Glomerular visceral epithelial cell (primary cell): ENCODE measurements at regions not wholly inside any gene's neighbourhood (a gene's known extent, or its start where the extent isn't known, plus 50 kb on each side); places are given as distances from the start of the nearest gene placed in this dataset.
"Not testable (repeated sequence)": the region's sequence is repeated elsewhere in the genome, so short reads cannot be mapped to it uniquely, and the experiment has no call there.

Experiments used
- DNase-seq: peaks from one replicate; pipeline ENCODE4 v3.0.0-alpha.2; 2016; ENCODE audit errors: extremely low spot score

DNA sequence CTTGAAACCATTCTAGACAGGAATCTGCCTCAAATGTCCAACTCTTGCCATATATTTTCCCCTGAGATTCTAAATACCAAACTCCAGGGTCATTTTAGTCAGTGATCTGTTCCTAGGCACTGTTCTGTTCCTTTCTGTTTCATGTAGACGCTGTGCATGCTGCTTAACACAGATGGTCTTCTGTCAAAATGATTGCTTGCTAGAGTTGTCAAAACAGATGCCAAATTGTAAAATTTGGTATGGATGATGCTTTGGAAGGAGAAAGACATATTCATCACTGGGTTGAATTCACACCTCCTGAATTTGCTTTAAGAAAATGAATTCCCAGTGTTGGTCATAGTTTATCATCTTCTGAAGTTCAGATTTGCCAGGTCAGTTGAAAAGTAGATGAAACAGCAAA is 425.9 kb downstream of the ETS1 start:
- DNase-seq, result no peak

DNA sequence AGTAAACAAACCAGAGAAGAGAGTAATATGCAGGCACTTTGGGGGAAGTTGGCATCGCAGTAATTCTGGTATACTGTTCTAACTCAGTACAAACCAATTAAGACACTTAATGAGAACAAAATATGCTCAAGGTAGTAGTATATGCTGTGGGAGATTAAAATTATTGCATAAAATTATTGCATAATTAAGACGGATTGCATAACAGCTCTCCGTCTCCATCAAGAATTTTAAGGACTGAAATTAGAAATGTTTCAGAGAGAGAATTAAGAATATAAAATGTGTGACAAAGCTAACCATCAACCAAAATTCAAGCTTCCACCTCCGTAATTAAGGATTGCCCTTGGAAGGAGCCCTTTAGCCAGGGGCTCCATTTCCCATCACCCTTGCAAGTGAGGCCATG is 428.5 kb downstream of the ETS1 start:
- DNase-seq, result no peak

DNA sequence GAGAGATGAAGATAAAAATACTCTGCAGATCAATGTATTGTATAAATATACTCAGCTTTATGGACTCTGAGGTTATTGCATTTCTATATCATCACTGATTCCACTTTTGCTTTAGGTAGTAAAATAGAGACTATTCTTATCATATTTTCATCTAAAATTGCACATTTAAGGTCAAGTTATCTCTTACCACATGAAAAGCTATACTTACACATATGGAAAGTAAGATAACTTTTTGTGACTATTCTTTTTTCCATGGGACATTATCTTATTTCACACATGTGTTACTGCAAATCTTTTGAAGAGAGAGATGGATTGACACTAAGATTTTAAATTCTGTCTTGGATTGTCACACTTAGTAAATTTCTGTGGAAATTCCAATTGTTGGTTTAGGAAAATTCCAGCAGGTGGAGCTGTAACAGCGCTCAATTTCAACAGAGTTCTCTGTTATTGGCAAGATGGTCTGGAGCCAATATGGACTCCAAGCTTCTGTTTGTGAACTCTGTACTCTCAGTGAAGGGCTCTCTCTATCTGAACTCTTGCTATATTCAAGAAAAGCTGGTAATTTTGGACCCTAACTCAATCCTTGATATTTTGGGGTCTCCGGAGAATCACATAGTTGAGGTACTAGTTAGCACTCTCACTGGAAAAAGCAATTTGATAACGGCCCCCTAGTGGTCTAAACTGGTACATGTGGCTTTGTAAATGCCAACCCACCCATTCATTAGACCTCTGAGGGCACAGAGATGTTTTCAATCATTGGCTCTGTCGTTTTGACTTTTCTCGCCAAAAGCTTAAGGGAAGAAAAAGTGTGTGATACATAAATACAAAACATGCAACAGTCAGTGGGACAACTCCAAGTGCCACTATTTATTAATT is 429.7 kb downstream of the ETS1 start:
- DNase-seq, result peak; percentile 68

DNA sequence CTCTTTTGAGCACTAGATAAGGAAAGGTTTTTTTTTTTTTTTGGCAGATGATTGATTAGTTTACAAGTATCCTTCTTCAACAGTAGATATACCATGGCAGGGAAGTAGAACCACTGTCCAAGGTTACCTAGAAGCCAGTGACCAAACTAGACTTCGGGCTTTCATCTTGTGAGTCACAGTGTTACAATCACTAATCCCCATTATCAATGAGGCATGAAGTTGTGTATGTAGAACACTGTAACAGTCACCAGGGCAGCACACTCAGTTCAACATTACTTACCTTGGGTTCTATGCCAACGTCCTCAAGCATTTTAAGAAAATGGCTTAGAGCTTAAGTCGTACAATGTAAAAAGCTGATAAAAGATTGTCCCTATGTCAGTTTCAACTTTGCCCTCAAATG is 430.9 kb downstream of the ETS1 start:
- peak; percentile 40 for DNase-seq

DNA sequence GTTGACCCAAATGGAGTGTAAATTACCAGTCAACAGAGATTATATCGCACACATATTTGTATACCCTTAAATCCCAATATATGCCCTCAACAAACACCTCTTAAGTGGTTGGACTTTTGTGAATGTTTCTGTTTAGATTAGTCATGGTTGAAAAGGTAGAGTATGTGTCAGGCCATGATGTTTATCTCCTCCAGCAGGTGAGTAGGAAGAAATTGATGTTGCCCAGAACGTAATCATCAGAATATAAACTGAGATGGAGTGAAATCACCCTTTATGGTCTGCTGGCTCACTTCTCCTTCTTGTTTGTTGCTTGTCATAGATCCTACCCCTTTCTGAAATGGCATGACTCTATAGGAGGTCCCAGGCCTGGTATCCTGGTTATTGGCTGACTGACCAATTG is 431.8 kb downstream of the ETS1 start:
- DNase-seq, result no peak

DNA sequence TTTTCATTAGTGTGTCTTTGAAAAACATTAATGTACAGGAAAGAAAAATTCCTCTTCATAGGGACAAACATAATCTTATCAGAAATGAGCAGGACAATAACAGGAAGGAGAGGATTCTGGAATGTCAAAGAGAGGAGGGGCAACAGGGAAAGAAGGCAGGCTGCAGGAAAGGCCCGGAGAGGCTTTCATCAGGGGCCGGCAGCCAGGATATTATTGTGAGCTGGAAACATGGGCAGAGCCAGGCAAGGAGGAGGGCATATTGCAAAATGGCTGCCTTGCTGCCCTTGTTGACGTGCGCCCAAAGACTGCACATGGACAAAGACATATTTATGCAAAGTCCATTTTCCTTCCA is 433.7 kb downstream of the ETS1 start:
- DNase-seq, result no peak

DNA sequence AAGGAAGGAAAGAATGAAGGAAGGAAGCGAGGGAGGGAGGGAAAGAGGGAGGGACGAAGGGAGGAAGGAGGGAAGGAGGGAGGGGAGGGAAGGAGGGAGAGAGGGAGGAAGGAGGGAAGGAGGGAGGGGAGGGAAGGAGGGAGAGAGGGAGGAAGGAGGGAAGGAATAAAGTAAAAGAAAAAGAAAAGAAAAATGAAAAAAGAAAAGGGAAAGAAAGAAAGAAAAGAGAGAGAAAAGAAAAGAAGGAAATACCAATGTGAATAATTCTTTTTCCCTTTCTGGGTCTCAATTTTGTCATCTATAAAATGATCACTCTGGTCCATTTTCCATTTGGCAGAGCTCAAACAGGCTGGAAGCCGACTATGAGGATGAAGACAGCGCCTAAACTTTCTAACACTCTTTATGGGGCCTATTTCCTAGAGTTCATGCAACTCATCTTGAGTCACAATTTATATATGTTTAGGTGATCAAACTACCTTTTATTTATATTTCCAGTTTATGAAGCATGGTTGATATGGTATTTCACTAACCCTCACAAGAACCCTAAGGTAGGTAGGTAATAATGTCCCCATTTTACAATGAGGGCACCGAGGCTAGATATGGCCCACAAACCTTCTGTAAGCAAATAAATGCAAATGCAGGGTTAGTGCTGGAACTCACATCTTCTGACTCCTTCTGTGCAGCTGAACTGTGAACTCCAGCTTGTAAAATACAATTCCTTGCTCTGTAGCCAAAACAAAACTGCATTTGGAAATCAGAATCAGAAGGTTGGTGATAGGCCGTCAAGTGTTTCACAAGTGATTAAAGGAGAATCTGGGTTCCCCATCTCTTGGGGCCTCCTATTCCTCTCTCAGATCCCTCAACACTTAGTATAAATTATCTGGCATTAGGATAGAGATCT is 434.3 kb downstream of the ETS1 start:
- DNase-seq, result no peak

DNA sequence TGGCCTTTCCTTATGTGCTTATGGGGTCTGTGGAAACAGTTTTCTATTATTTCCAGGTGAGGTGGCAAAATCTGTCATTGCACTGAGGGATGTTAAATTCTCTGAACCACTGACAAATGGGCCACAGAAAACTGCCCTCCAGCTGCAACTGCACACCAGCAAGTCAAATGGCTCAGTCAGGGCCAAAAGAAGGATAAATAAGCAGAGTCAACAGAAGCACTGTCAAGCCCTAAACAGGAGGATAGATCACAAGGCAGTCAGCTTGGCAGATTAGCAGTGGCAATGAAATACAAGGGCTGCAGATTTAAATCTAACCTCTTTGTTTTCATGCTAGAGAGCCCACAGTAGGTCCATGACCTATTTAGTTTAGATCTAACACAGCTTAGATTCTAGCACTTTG is 435.6 kb downstream of the ETS1 start:
- DNase-seq, result no peak

DNA sequence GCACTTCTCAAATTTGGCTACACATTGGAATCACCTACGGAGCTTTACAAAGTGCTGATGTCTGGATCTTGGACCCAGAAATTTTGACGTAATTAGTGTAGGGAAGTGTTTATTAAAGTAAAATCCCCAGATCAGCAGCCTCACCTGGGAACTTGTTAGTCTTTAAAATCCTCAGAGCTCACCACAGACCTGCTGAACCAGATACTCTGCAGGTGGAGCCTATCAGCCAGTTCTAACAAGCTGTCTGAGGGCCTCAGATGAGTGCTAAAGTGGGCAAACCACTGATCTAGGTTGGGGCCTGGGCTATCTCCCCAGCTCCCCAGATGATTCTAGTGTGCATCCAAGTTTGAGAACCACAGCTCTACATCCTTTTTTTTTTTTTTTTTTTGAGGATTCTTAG is 436.0 kb downstream of the ETS1 start:
- DNase-seq, result no peak

DNA sequence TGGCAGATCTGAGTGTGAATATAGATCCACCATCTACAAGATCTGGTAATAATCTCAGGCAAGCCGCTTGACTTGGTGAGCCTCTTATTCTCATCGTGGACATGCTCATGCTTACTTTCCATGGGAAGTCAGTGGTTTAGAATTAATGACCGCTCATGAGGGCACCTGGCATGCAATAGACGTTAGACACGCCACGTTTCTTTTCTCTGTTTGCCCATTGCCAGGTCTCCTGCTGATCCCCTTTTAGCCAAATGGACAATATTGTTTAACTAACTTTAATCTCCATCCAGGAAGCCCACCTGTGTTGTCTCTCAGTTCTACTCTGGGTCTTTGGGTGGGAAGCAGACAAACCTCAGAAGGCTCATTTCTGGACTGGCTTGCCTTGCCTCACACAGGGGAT is 439.1 kb downstream of the ETS1 start:
- no peak for DNase-seq

DNA sequence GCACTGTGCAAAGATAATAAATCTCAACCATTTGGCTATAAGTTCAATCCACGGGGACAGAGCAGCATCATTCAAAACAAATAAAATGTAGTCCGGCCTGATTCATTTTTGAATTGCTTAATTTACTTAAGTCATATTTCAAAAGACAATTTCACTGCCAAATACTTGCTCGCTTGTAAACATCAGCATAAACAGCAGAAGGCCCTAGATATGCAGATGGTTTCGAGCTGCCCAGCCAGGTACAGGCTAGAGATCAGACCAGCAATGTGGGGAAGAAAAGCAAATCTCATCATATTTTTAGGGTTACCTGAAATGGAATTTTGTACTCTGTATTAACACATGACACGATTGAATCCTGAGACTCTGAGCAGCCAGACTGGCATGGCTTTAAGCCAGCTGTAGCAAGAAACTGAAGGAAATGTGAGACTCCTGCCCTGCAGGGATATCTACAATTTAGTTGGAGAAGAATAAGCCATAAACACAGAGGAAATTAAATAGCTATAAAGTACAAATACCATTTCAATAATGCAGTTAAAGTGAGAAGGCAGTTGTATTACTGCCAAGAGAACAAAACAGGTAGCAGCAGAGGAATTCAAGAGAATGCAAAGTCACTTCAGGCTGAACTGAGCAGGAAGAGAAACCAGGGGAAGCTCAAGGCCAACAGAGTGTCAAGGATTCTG is 440.3 kb downstream of the ETS1 start:
- no peak for DNase-seq

DNA sequence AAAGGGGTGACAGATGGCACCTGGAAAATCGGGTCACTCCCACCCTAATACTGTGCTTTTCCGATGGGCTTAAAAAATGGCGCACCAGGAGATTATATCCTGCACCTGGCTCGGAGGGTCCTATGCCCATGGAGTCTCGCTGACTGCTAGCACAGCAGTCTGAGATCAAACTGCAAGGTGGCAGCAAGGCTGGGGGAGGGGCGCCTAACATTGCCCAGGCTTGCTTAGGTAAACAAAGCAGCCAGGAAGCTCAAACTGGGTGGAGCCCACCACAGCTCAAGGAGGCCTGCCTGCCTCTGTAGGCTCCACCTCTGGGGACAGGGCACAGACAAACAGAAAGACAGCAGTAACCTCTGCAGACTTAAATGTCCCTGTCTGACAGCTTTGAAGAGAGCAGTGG is 447.1 kb downstream of the ETS1 start:
- not testable (repeated sequence) for DNase-seq

DNA sequence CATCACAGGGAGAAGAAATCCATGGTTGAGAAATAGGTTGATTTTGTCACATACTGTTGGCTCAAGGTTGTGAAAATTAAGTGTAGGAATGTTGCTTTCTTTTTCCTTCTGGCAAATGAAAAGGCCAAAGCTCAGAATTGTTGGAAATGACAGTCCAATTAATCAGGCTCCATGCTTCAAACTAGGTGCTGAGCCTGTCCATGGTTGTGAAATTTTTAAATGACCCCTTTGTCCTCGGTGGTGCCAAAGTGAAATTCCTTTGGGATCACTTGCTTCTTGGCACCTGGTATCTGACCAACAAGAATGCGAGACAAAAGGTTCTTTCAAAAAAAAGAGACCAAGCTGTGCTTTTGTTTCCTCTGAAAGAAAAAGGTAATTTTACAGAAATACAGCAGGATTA is 451.9 kb downstream of the ETS1 start:
- no peak for DNase-seq

DNA sequence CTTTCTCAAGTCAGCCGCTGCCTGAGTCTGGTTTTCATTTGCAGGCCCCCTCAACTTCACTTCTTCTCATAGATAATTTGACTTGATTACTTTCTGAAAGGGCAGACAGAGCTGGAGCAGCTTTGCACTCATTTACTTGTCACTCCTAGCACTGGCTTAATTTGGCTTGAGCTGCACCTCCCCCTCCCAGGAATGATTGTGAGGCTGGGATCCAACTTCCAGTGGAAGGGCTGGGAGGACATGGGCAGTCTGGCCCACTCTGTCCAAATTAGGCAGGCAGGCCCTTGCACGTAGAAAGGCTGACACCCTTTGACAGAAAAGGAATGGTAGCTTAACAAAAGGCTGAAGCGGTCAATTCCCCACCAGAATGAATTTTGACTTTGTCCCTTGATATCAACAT is 453.9 kb downstream of the ETS1 start:
- no peak for DNase-seq

DNA sequence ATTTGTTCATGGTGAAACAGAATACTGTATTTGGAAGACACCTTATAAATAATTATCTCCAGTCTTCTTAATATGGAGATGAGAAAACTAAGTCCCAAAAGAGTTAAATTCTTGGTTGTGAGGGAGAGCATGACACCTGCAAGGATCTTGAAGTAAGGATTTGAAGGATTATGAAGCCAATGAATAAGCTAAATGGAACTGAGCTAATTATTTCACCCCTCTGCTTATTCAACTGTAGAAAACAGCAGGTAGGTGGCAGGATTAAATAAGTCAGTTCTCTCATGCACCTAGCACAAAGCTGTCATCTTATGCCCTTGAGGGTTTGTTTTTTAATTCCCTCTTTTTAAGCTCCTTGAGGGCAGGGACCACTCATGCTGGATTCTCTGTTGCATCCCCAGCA is 457.3 kb downstream of the ETS1 start:
- no peak for DNase-seq

DNA sequence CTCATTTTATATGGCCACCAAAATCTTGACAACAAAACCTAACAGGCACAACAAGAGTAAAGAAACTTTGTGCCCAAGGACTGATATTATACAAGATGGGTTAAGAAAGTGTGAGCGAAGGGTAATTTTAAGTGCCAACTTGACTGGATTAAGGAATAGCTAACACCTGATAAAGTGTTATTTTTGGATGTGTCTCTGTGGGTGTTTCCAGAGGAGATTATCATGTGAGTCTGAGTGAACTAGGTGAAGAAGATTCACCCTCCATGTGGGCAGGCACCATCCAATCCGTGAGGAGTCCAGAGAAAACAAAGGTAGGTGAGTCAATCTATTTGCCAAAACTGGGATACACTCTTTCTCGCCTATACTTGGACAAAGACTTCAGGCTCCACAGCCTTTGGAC is 461.6 kb downstream of the ETS1 start:
- DNase-seq, result no peak

DNA sequence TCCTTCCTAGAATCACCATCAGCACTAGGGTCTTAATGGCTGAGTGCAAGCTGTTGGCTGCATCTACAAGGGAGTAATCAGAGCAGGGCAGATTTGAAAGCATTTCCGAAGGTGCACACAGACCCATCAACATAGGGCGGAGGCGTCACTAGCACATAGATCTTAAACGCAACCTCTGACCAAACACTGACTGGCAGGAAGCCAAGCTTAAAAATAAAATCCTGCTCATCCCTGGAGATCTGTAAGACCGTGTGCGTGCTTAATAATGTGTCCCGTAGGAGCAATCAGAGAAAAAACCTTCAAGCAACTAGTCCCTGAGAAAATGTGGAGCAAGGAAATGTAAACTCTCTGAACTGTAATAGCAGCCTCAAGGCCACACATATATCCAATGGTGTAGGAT is 470.5 kb downstream of the ETS1 start:
- no peak for DNase-seq

DNA sequence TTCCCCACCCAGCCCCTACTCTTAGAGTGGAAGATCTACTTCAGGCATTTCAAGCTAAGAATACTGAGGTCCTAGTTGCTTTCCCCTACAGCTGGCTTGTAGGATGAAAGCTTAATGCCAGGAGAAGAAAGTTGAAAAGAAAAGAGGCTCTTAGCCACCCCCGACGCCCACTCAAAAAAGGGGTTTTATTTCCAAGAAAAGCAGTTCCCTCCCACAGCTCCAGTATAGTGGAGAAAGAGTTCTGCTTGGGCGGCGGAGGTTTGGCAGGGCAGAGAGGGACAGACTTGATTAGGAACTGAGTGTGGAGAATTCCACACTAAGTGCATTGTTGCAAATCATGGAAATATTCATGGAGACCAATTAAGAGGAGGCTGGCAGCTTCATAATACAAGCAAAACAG is 470.9 kb downstream of the ETS1 start:
- DNase-seq, result no peak

DNA sequence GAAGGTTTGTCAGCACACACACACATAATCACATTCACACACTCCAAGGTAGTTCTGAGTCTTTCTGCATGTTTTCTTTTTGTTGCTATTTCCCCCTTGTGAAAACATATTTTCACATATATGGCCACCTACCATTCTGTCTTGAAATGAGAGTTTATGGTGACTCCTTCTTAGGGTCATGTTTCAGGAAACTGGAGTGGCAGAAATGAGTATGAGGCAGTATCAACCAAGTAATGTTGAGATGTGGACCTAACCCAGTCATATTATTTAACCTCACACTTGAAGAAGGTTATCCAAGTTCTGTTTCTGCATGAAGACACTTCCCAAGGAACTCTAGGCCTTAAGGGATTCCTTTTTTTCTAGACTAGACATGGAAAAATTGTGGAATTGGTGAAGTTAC is 481.4 kb downstream of the ETS1 start:
- DNase-seq, result no peak

DNA sequence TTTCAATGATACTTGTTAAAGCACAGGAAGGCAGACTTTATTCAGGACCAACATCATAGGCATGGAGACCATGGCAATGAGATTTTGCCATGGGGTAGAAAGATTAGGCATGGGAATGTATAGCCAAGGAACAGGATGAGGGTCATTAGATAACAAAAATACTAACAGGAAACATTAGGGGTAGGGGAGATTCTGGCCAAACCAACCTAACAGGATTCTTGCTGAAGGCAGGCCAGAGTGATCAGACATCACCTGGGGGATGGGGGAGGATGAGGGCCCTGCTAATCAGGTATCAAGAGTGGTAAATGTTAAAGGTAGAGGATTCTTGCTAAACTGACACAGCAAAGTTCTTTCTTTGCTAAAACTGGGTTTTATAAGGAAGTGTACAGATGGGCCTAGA is 481.8 kb downstream of the ETS1 start:
- no peak for DNase-seq

DNA sequence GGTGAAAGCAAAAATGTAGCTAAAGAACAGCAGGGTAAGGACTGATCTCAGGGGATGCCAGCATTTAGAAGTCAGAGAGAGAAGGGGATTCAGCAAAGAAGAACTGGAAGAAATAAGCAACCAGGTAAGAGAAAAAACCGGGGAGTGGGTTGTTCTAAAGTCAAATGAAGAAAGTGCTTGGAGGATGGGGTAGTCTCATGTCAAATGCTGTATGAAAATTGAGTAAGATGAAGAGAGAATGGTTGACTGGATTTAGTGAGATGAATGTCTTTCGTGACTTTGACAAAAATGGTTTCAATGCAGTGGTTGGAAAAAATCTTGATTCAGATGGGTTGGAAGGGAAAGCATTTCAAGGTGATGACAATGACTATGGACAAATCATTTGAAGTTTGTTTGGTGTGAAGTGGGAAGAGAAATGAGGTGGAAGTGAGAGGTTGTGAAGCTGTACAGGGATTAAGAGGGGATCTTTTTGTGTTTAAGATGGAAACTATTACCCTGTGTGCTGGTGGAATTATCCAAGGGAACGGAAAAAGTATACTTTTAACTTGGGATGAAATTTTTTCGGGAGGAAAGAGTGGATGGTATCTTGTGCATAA is 484.0 kb downstream of the ETS1 start:
- DNase-seq, result no peak

DNA sequence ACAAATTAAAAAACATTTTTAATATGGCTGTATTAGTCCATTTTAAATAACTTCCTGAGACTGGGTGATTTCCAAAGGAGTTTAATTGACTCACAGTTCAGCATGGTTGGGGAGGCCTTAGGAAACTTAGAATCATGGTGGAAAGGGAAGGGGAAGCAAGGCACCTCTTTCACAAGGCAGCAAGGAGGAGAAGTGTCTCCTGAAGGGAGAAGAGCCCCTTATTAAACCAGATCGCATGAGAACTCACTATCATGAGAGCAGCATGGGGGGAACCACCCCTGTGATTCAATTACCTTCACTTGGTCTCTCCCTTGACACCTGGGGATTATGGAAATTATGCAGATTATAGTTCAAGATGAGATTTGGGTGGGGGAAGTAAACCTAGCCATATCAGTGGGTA is 488.6 kb downstream of the ETS1 start:
- DNase-seq, result no peak
